Gastroesophageal sphincter (tissue), 3 donors: ENCODE measurements at regions not wholly inside any gene's neighbourhood (a gene's known extent, or its start where the extent isn't known, plus 50 kb on each side); places are given as distances from the start of the nearest gene placed in this dataset.

Source experiments
- POLR2A ChIP-seq, 2 donors: fragments of 450-650 bp; IDR thresholded peaks; one replicate each; pipeline ENCODE4 v1.6.1; 2017; ENCODE audit warnings: antibody characterized with exemption in 2 of 2, mild to moderate bottlenecking in 2 of 2, moderate library complexity in 1 of 2
- POLR2AphosphoS5 ChIP-seq: sonication (generic); formaldehyde crosslinking; IDR thresholded peaks from one replicate; pipeline ENCODE4 v1.6.1; 2017; ENCODE audit warnings: antibody characterized with exemption
- TF ChIP-seq, protein P1 (sequence below), 4 experiments: fragments of 200-600 bp in 2 of 4; fragments of 450-650 bp in 2 of 4; sonication (generic) in 1 of 4; IDR thresholded peaks; one replicate each; pipeline ENCODE4 v1.5.1; 2017 to 2019; ENCODE audit warnings: antibody characterized with exemption in 4 of 4, mild to moderate bottlenecking in 2 of 4, moderate library complexity in 2 of 4

DNA sequence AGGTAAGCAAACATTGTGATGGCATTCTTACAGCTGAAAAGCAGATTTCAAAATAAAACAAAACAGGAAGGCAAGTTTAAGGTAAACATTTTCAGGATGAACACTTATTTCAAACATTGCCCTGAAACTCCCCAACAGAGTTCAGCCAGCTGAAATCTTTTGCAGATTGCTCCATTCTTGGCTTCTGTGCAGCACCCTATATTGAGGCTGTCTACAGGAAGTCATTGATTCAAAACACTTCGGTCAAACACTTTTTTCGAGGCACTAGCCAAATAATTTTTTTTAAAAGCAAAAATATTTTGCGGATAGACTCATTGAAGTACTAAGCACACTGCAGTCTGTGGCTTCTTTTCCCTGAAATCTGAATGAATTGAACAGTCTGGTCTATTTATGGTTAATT is 318.1 kb upstream of the PDE3A start:
- TF ChIP-seq, protein P1, sequence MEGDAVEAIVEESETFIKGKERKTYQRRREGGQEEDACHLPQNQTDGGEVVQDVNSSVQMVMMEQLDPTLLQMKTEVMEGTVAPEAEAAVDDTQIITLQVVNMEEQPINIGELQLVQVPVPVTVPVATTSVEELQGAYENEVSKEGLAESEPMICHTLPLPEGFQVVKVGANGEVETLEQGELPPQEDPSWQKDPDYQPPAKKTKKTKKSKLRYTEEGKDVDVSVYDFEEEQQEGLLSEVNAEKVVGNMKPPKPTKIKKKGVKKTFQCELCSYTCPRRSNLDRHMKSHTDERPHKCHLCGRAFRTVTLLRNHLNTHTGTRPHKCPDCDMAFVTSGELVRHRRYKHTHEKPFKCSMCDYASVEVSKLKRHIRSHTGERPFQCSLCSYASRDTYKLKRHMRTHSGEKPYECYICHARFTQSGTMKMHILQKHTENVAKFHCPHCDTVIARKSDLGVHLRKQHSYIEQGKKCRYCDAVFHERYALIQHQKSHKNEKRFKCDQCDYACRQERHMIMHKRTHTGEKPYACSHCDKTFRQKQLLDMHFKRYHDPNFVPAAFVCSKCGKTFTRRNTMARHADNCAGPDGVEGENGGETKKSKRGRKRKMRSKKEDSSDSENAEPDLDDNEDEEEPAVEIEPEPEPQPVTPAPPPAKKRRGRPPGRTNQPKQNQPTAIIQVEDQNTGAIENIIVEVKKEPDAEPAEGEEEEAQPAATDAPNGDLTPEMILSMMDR (IDR thresholded peaks at IDR 0.05), result no peak
- TF ChIP-seq POLR2A (IDR thresholded peaks at IDR 0.05), result no peak
- TF ChIP-seq POLR2AphosphoS5, result no peak
